NCI-H128 (cell line): ENCODE measurements at regions not wholly inside any gene's neighbourhood (a gene's known extent, or its start where the extent isn't known, plus 50 kb on each side); places are given as distances from the start of the nearest gene placed in this dataset.
A peak's percentile ranks its signal among the peaks of the same experiment; 100 is the strongest.

ENCODE experiments used
- DNase-seq: peaks from one replicate; lab custom pipeline; 2025; ENCODE audit not compliant: unreplicated experiment; lab: John Stamatoyannopoulos, UW

- no peak for DNase-seq
Measured at GRCh38 chr7:125573126-125573525, 643.5 kb upstream of the POT1 start.

- no peak for DNase-seq
Measured at GRCh38 chr7:125572414-125572813, 642.8 kb upstream of the POT1 start.

- DNase-seq = no peak
Measured at GRCh38 chr7:125568799-125569198, 639.2 kb upstream of the POT1 start.

- no peak for DNase-seq
Measured at GRCh38 chr7:125567686-125568085, 638.1 kb upstream of the POT1 start.

- no peak for DNase-seq
Measured at GRCh38 chr7:125563964-125564529, 634.4 kb upstream of the POT1 start.

GRCh38 chr7:125563557-125563956, 633.9 kb upstream of the POT1 start:
- DNase-seq = no peak

GRCh38 chr7:125561006-125561405, 631.4 kb upstream of the POT1 start:
- DNase-seq = no peak

GRCh38 chr7:125559921-125560320, 630.3 kb upstream of the POT1 start:
- no peak for DNase-seq

GRCh38 chr7:125555916-125556315, 626.3 kb upstream of the POT1 start:
- DNase-seq = no peak

GRCh38 chr7:125551008-125551407, 621.4 kb upstream of the POT1 start:
- no peak for DNase-seq

- no peak for DNase-seq
Measured at GRCh38 chr7:125547505-125547904, 617.9 kb upstream of the POT1 start.

- no peak for DNase-seq
Measured at GRCh38 chr7:125530553-125530952, 600.9 kb upstream of the POT1 start.

- no peak for DNase-seq
Measured at GRCh38 chr7:125529249-125529648, 599.6 kb upstream of the POT1 start.

- no peak for DNase-seq
Measured at GRCh38 chr7:125526958-125527357, 597.3 kb upstream of the POT1 start.

- DNase-seq = no peak
Measured at GRCh38 chr7:125526092-125526491, 596.5 kb upstream of the POT1 start.

GRCh38 chr7:125516194-125516593, 586.6 kb upstream of the POT1 start:
- DNase-seq = peak; percentile 32

- DNase-seq = no peak
Measured at GRCh38 chr7:125512373-125512772, 582.7 kb upstream of the POT1 start.

- no peak for DNase-seq
Measured at GRCh38 chr7:125511310-125511709, 581.7 kb upstream of the POT1 start.

- no peak for DNase-seq
Measured at GRCh38 chr7:125506331-125506730, 576.7 kb upstream of the POT1 start.

GRCh38 chr7:125504848-125505247, 575.2 kb upstream of the POT1 start:
- no peak for DNase-seq

- no peak for DNase-seq
Measured at GRCh38 chr7:125495997-125496396, 566.4 kb upstream of the POT1 start.

- no peak for DNase-seq
Measured at GRCh38 chr7:125492521-125492920, 562.9 kb upstream of the POT1 start.

- no peak for DNase-seq
Measured at GRCh38 chr7:125491137-125491536, 561.5 kb upstream of the POT1 start.

- DNase-seq = no peak
Measured at GRCh38 chr7:125490167-125490566, 560.5 kb upstream of the POT1 start.
